A549 (cell line): ENCODE measurements at regions not wholly inside any gene's neighbourhood (a gene's known extent, or its start where the extent isn't known, plus 50 kb on each side); places are given as distances from the start of the nearest gene placed in this dataset.

Experiments
- ATAC-seq, 2 experiments: fragments of 200-7000 bp in 1 of 2; fragments of >200 bp in 1 of 2; cut with Nextera tagmentation in 1 of 2; cut with Tn5 transposase in 1 of 2; 3 replicates each; pipeline versions ENCODE4 v1.8.0 to v1.9.1; 2018 to 2020; ENCODE audit warnings: mild to moderate bottlenecking in 1 of 2, moderate library complexity in 1 of 2
- CTCF ChIA-PET: fragments of 300-600 bp; sonication (Branson Sonifier 250); formaldehyde crosslinking; extraction: SDS; loops from one replicate; lab custom pipeline; 2021; ENCODE audit warnings: antibody characterized with exemption, inconsistent platforms; lab: Yijun Ruan, JAX
- POLR2A ChIA-PET: fragments of 350-600 bp; formaldehyde crosslinking; extraction: SDS; loops from one replicate; lab custom pipeline; 2021; ENCODE audit warnings: antibody characterized with exemption, inconsistent platforms; lab: Yijun Ruan, JAX
- DNase-seq, 2 experiments: peaks; one replicate each; pipeline versions ENCODE4 v3.0.0 to v3.0.0-alpha.2; 2011 to 2016; ENCODE audit warnings: low read depth in 1 of 2, low spot score in 1 of 2
- FAIRE-seq: peaks from 2 replicates; lab custom pipeline; 2011; peaks lifted over from hg19 to GRCh38; lab: Jason Lieb, UNC
- H3K27ac ChIP-seq, 2 experiments: fragments of >200 bp; sonication (Bioruptor Twin); formaldehyde crosslinking; 3 replicates each; pipeline ENCODE4 v1.5.1; 2016 to 2017
- H3K4me1 ChIP-seq: fragments of >200 bp; sonication (Bioruptor Twin); formaldehyde crosslinking; 3 replicates; pipeline ENCODE4 v1.6.1; 2016
- H3K4me2 ChIP-seq: fragments of >200 bp; sonication (Bioruptor Twin); formaldehyde crosslinking; 3 replicates; pipeline ENCODE4 v1.6.1; 2016
- H3K4me3 ChIP-seq: fragments of >200 bp; sonication (Bioruptor Twin); formaldehyde crosslinking; 3 replicates; pipeline ENCODE4 v1.5.1; 2016
- H3K9me3 ChIP-seq: fragments of >200 bp; sonication (Bioruptor Twin); formaldehyde crosslinking; 3 replicates; pipeline ENCODE4 v1.6.1; 2016
- BCL3 ChIP-seq: fragments of >200 bp; sonication (Bioruptor Twin); formaldehyde crosslinking; IDR thresholded peaks from 3 replicates; pipeline ENCODE4 v1.6.1; 2016
- BHLHE40 ChIP-seq: IDR thresholded peaks from 2 replicates; pipeline ENCODE4 v1.6.1; 2012; ENCODE audit warnings: low read depth, low read length, inconsistent platforms
- CEBPB ChIP-seq, 2 experiments: fragments of >200 bp in 1 of 2; sonication (Bioruptor Twin) in 1 of 2; formaldehyde crosslinking in 1 of 2; IDR thresholded peaks; 2 replicates each; pipeline ENCODE4 v1.6.1; 2012 to 2016
- CHD2 ChIP-seq: fragments of 150-350 bp; IDR thresholded peaks from 2 replicates; pipeline ENCODE4 v1.6.1; 2014; ENCODE audit warnings: low read length; ENCODE audit not compliant: partially characterized antibody
- EHF ChIP-seq: fragments of 250-450 bp; sonication (Bioruptor Pico); IDR thresholded peaks from 2 replicates; pipeline ENCODE4 v1.5.0; 2020; ENCODE audit warnings: mild to moderate bottlenecking
- ESRRA ChIP-seq: fragments of 150-350 bp; IDR thresholded peaks from 2 replicates; pipeline ENCODE4 v1.6.1; 2014; ENCODE audit warnings: mild to moderate bottlenecking, low read length, borderline replicate concordance
- FOSB ChIP-seq: fragments of 250-450 bp; sonication (Bioruptor Pico); IDR thresholded peaks from 2 replicates; pipeline ENCODE4 v1.5.0; 2020; ENCODE audit warnings: mild to moderate bottlenecking, moderate library complexity
- FOXS1 ChIP-seq: fragments of 250-450 bp; sonication (Bioruptor Pico); IDR thresholded peaks from 2 replicates; pipeline ENCODE4 v1.5.0; 2020; ENCODE audit warnings: mild to moderate bottlenecking, moderate library complexity
- GATA3 ChIP-seq: IDR thresholded peaks from 2 replicates; pipeline ENCODE4 v1.6.1; 2012; ENCODE audit warnings: borderline replicate concordance
- HDAC2 ChIP-seq: fragments of 200-600 bp; sonication (generic); IDR thresholded peaks from 2 replicates; pipeline ENCODE4 v1.6.1; 2016
- HES2 ChIP-seq: fragments of >200 bp; sonication (Bioruptor Twin); formaldehyde crosslinking; IDR thresholded peaks from 2 replicates; pipeline ENCODE4 v1.6.1; 2016
- HMGXB4 ChIP-seq: fragments of 250-450 bp; sonication (Bioruptor Pico); IDR thresholded peaks from 2 replicates; pipeline ENCODE4 v1.5.0; 2021; ENCODE audit warnings: mild to moderate bottlenecking, moderate library complexity, borderline replicate concordance
- HOXB5 ChIP-seq: fragments of 250-450 bp; sonication (Bioruptor Pico); IDR thresholded peaks from 2 replicates; pipeline ENCODE4 v1.5.0; 2020; ENCODE audit warnings: mild to moderate bottlenecking, moderate library complexity
- NPAS2 ChIP-seq: fragments of 250-450 bp; sonication (Bioruptor Pico); IDR thresholded peaks from 2 replicates; pipeline ENCODE4 v1.8.0; 2022; ENCODE audit warnings: mild to moderate bottlenecking, moderate library complexity, borderline replicate concordance
- NR3C1 ChIP-seq: fragments of >200 bp; sonication (Bioruptor Twin); formaldehyde crosslinking; IDR thresholded peaks from 3 replicates; pipeline ENCODE4 v1.6.1; 2017
- PBX3 ChIP-seq: IDR thresholded peaks from 2 replicates; pipeline ENCODE4 v1.6.1; 2012
- POLR2A ChIP-seq: IDR thresholded peaks from 2 replicates; pipeline ENCODE4 v1.6.1; 2012; ENCODE audit warnings: mild to moderate bottlenecking, low read length
- POLR2AphosphoS2 ChIP-seq: conservative IDR thresholded peaks from 2 replicates; pipeline ENCODE4 v1.6.1; 2012; ENCODE audit warnings: low read length, improper control_type of control experiment, inconsistent platforms
- WGBS: methylation state at CpG from one replicate; pipeline ENCODE4 v1.1.6; 2017; ENCODE audit errors: missing lambda C conversion rate; 5-methylcytosine and 5-hydroxymethylcytosine counted together
- TF ChIP-seq, protein P1 (sequence below): IDR thresholded peaks from 2 replicates; pipeline ENCODE4 v1.6.1; 2012; ENCODE audit warnings: low read depth, borderline replicate concordance
- TF ChIP-seq, protein P2 (sequence below): fragments of >200 bp; sonication (Bioruptor Twin); formaldehyde crosslinking; IDR thresholded peaks from 3 replicates; pipeline ENCODE4 v1.5.1; 2016

DNA sequence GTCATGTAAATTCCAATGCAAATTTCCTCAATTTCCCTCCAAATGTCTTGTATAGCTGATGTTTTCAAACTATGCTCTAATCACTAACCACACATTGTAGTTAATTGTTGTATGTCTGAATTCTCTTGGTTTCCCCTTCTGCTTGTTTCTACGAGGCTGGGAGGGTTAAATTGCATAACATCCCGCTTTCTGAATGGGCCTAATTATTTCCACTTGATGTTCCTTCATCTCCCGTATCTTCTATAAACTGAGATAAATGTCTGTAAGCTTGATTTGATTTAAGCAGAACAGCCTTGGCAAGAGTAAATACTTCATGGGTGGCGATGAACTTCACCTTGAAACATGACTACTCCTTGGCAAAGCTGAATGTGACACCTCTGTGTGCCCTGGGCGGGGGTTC is 72.2 kb downstream of the SERINC2 start:
- no peak for TF ChIP-seq FOXS1 (CRISPR knock-in tag)
- TF ChIP-seq, protein P1, sequence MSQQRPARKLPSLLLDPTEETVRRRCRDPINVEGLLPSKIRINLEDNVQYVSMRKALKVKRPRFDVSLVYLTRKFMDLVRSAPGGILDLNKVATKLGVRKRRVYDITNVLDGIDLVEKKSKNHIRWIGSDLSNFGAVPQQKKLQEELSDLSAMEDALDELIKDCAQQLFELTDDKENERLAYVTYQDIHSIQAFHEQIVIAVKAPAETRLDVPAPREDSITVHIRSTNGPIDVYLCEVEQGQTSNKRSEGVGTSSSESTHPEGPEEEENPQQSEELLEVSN: no peak
- TF ChIP-seq POLR2AphosphoS2: no peak
- no peak for TF ChIP-seq ESRRA
- TF ChIP-seq BHLHE40: no peak
- TF ChIP-seq, protein P2, sequence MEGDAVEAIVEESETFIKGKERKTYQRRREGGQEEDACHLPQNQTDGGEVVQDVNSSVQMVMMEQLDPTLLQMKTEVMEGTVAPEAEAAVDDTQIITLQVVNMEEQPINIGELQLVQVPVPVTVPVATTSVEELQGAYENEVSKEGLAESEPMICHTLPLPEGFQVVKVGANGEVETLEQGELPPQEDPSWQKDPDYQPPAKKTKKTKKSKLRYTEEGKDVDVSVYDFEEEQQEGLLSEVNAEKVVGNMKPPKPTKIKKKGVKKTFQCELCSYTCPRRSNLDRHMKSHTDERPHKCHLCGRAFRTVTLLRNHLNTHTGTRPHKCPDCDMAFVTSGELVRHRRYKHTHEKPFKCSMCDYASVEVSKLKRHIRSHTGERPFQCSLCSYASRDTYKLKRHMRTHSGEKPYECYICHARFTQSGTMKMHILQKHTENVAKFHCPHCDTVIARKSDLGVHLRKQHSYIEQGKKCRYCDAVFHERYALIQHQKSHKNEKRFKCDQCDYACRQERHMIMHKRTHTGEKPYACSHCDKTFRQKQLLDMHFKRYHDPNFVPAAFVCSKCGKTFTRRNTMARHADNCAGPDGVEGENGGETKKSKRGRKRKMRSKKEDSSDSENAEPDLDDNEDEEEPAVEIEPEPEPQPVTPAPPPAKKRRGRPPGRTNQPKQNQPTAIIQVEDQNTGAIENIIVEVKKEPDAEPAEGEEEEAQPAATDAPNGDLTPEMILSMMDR: no peak
- TF ChIP-seq PBX3: no peak
- no peak for TF ChIP-seq BCL3
- no peak for TF ChIP-seq CEBPB (IDR thresholded peaks at IDR 0.05)
- TF ChIP-seq NR3C1: no peak
- no peak for TF ChIP-seq HES2
- TF ChIP-seq POLR2A: no peak
- TF ChIP-seq CHD2: no peak
- TF ChIP-seq HMGXB4 (CRISPR knock-in tag): no peak
- no peak for TF ChIP-seq HDAC2
- TF ChIP-seq GATA3: no peak
- TF ChIP-seq EHF: no peak
- TF ChIP-seq, all 56 proteins: peak for 0
- POLR2A ChIA-PET: no interaction called here
- 70% methylated on average over 5 of the region's 5 CpGs for WGBS
- no peak for DNase-seq
- Histone ChIP-seq H3K27ac (no peak overlapping the region), H3K9me3 (peaks cover 4% of the 10 kb centered on the region; the same call in 1 of the 3 replicates), H3K4me1 (peaks cover 10% of the 10 kb centered on the region; the same call in 2 of the 3 replicates), H3K4me2 (no peak overlapping the region), H3K4me3 (no peak overlapping the region)
- CTCF ChIA-PET: no interaction called here
- ATAC-seq: no peak
- FAIRE-seq: no peak

DNA sequence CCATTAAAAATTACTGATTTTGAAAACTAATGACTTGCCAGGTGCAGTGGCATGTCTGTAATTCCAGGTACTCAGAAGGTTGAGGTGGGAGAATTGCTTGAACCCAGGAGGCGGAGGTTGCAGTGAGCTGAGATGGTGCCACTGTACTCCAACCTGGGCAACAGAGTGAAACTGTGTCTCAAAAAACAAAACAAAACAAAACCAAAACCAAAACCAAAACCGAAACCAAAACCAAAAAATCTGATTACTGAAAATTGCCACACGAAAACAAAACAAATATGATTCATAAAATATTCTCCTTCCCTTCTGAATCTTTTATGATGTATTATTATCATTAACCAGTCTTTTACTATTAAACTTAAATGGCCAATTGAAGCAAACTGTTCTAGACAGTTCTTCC is 74.1 kb downstream of the SERINC2 start:
- FAIRE-seq (no peak), ATAC-seq (no peak), DNase-seq (no peak)
- H3K27ac ChIP-seq: no peak overlapping the region
- H3K4me2 ChIP-seq: peak overlapping the region; percentile 9; the same call in 1 of the 3 replicates
- TF ChIP-seq EHF (no peak), CEBPB (IDR thresholded peaks at IDR 0.05) (no peak), NPAS2 (CRISPR knock-in tag) (no peak), GATA3 (no peak), BHLHE40 (no peak), HDAC2 (no peak), HOXB5 (CRISPR knock-in tag) (no peak), FOSB (CRISPR knock-in tag) (no peak)
- 79% methylated on average over 3 of the region's 3 CpGs for WGBS
- H3K4me1 ChIP-seq: peaks cover 10% of the 10 kb centered on the region; the same call in 2 of the 3 replicates
- no peaks in the 10 kb centered on the region for H3K9me3 ChIP-seq
- CTCF ChIA-PET: no interaction called here
- H3K4me3 ChIP-seq: no peak overlapping the region
- POLR2A ChIA-PET: no interaction called here
